Liver (tissue), 8 donors: ENCODE measurements at regions not wholly inside any gene's neighbourhood (a gene's known extent, or its start where the extent isn't known, plus 50 kb on each side); places are given as distances from the start of the nearest gene placed in this dataset.

ENCODE experiments used
- DNase-seq: peaks from one replicate; pipeline ENCODE4 v3.0.0-alpha.2; 2017; ENCODE audit warnings: low spot score
- H3K27ac ChIP-seq, 2 donors: one replicate each; pipeline ENCODE4 v1.7.0; 2013; ENCODE audit warnings: inconsistent platforms in 2 of 2, low read length in 2 of 2, control low read depth in 1 of 2, low read depth in 1 of 2, mild to moderate bottlenecking in 1 of 2
- H3K27me3 ChIP-seq, 4 donors: one replicate each; pipeline versions ENCODE4 v1.6.1 to v1.7.0; 2013; ENCODE audit warnings: low read length in 3 of 4, inconsistent platforms in 1 of 4, mild to moderate bottlenecking in 1 of 4, moderate library complexity in 1 of 4; ENCODE audit not compliant: control insufficient read depth in 4 of 4, insufficient read depth in 4 of 4
- H3K36me3 ChIP-seq, 4 donors: one replicate each; pipeline versions ENCODE4 v1.6.1 to v1.7.0; 2013; ENCODE audit warnings: low read length in 3 of 4, mild to moderate bottlenecking in 3 of 4, low read depth in 1 of 4, moderate library complexity in 1 of 4; ENCODE audit not compliant: control insufficient read depth in 4 of 4, insufficient read depth in 3 of 4
- H3K4me1 ChIP-seq, 4 donors: one replicate each; pipeline versions ENCODE4 v1.6.1 to v1.7.0; 2013; ENCODE audit warnings: low read length in 3 of 4, mild to moderate bottlenecking in 3 of 4, moderate library complexity in 1 of 4; ENCODE audit not compliant: control insufficient read depth in 4 of 4, insufficient read depth in 4 of 4
- H3K4me3 ChIP-seq, 3 donors: one replicate each; pipeline versions ENCODE4 v1.6.1 to v1.7.0; 2013; ENCODE audit warnings: low read length in 3 of 3, control low read depth in 1 of 3, low read depth in 1 of 3, mild to moderate bottlenecking in 1 of 3
- H3K9ac ChIP-seq, 2 donors: one replicate each; pipeline ENCODE4 v1.7.0; 2013; ENCODE audit warnings: low read length in 2 of 2, mild to moderate bottlenecking in 2 of 2, moderate library complexity in 2 of 2, control low read depth in 1 of 2, low read depth in 1 of 2
- H3K9me3 ChIP-seq, 4 donors: one replicate each; pipeline versions ENCODE4 v1.6.1 to v1.7.0; 2013; ENCODE audit warnings: low read length in 3 of 4; ENCODE audit not compliant: control insufficient read depth in 4 of 4
- CTCF ChIP-seq: fragments of 150-350 bp; IDR thresholded peaks from 2 replicates; pipeline ENCODE4 v1.5.1; 2017; ENCODE audit warnings: improper control_type of control experiment, low read depth, low read length; ENCODE audit not compliant: missing input control
- FOXA1 ChIP-seq: IDR thresholded peaks from 2 replicates; pipeline ENCODE4 v1.6.1; 2016; ENCODE audit warnings: antibody characterized with exemption
- FOXA2 ChIP-seq: IDR thresholded peaks from 2 replicates; pipeline ENCODE4 v1.6.1; 2016; ENCODE audit warnings: antibody characterized with exemption
- GABPA ChIP-seq, 2 donors: IDR thresholded peaks in 1 of 2; conservative IDR thresholded peaks in 1 of 2; 2 replicates each; pipeline ENCODE4 v1.6.1; 2016; ENCODE audit warnings: antibody characterized with exemption in 2 of 2, mild to moderate bottlenecking in 1 of 2, moderate library complexity in 1 of 2
- HNF4A ChIP-seq, 2 donors: conservative IDR thresholded peaks; 2 replicates each; pipeline ENCODE4 v1.6.1; 2016; ENCODE audit warnings: antibody characterized with exemption in 2 of 2, mild to moderate bottlenecking in 2 of 2
- HNF4G ChIP-seq: IDR thresholded peaks from 2 replicates; pipeline ENCODE4 v1.6.1; 2016; ENCODE audit warnings: antibody characterized with exemption
- JUND ChIP-seq, 2 donors: IDR thresholded peaks; 2 replicates each; pipeline ENCODE4 v1.6.1; 2016; ENCODE audit warnings: antibody characterized with exemption in 2 of 2
- NR2F2 ChIP-seq: IDR thresholded peaks from 2 replicates; pipeline ENCODE4 v1.6.1; 2016; ENCODE audit warnings: antibody characterized with exemption
- RAD21 ChIP-seq, 2 donors: IDR thresholded peaks; 2 replicates each; pipeline ENCODE4 v1.6.1; 2016; ENCODE audit warnings: antibody characterized with exemption in 2 of 2, mild to moderate bottlenecking in 2 of 2
- RXRA ChIP-seq, 2 donors: IDR thresholded peaks; 2 replicates each; pipeline ENCODE4 v1.6.1; 2017 to 2018; ENCODE audit warnings: antibody characterized with exemption in 2 of 2, mild to moderate bottlenecking in 1 of 2
- TAF1 ChIP-seq: conservative IDR thresholded peaks from 2 replicates; pipeline ENCODE4 v1.6.1; 2016; ENCODE audit warnings: antibody characterized with exemption, mild to moderate bottlenecking
- YY1 ChIP-seq: IDR thresholded peaks from 2 replicates; pipeline ENCODE4 v1.6.1; 2016; ENCODE audit warnings: antibody characterized with exemption, mild to moderate bottlenecking
- WGBS: extraction: QIAGEN DNeasy Blood & Tissue Kit; methylation state at CpG from one replicate; pipeline ENCODE4 v1.1.7; 2013; 5-methylcytosine and 5-hydroxymethylcytosine counted together
- TF ChIP-seq, protein P1 (sequence below): IDR thresholded peaks from 2 replicates; pipeline ENCODE4 v1.6.1; 2016; ENCODE audit warnings: antibody characterized with exemption
- TF ChIP-seq, protein P2 (sequence below): IDR thresholded peaks from 2 replicates; pipeline ENCODE4 v1.6.1; 2016; ENCODE audit warnings: antibody characterized with exemption
- TF ChIP-seq, protein P3 (sequence below): IDR thresholded peaks from 2 replicates; pipeline ENCODE4 v1.6.1; 2016; ENCODE audit warnings: antibody characterized with exemption, mild to moderate bottlenecking
- donor health status: healthy.
- donor health status: healthy.
- donor health status: healthy.
- donor health status: healthy.
- donor health status: healthy.

- Histone ChIP-seq H3K9me3 (no peaks in the 10 kb centered on the region), H3K36me3 (no peaks in the 10 kb centered on the region), H3K27ac (no peak overlapping the region), H3K27me3 (no peaks in the 10 kb centered on the region), H3K4me1 (no peaks in the 10 kb centered on the region), H3K4me3 (no peak overlapping the region), H3K9ac (no peak overlapping the region)
- 82% methylated on average over 8 of the region's 8 CpGs for WGBS
- TF ChIP-seq FOXA1 (no peak), TAF1 (no peak), FOXA2 (no peak), HNF4A (conservative IDR thresholded peaks at IDR 0.05) (no peak), GABPA (IDR thresholded peaks at IDR 0.05 in 1 of 2, conservative IDR thresholded peaks at IDR 0.05 in 1 of 2) (no peak), YY1 (no peak), JUND (IDR thresholded peaks at IDR 0.05) (no peak), HNF4G (no peak), CTCF (no peak)
- TF ChIP-seq, protein P1, sequence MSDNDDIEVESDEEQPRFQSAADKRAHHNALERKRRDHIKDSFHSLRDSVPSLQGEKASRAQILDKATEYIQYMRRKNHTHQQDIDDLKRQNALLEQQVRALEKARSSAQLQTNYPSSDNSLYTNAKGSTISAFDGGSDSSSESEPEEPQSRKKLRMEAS = no peak
- TF ChIP-seq, protein P2, sequence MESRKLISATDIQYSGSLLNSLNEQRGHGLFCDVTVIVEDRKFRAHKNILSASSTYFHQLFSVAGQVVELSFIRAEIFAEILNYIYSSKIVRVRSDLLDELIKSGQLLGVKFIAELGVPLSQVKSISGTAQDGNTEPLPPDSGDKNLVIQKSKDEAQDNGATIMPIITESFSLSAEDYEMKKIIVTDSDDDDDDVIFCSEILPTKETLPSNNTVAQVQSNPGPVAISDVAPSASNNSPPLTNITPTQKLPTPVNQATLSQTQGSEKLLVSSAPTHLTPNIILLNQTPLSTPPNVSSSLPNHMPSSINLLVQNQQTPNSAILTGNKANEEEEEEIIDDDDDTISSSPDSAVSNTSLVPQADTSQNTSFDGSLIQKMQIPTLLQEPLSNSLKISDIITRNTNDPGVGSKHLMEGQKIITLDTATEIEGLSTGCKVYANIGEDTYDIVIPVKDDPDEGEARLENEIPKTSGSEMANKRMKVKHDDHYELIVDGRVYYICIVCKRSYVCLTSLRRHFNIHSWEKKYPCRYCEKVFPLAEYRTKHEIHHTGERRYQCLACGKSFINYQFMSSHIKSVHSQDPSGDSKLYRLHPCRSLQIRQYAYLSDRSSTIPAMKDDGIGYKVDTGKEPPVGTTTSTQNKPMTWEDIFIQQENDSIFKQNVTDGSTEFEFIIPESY = no peak
- DNase-seq = no peak
Observed at GRCh38 chr18:75529394-75529793, 101.9 kb upstream of the SMIM21 start.

DNA sequence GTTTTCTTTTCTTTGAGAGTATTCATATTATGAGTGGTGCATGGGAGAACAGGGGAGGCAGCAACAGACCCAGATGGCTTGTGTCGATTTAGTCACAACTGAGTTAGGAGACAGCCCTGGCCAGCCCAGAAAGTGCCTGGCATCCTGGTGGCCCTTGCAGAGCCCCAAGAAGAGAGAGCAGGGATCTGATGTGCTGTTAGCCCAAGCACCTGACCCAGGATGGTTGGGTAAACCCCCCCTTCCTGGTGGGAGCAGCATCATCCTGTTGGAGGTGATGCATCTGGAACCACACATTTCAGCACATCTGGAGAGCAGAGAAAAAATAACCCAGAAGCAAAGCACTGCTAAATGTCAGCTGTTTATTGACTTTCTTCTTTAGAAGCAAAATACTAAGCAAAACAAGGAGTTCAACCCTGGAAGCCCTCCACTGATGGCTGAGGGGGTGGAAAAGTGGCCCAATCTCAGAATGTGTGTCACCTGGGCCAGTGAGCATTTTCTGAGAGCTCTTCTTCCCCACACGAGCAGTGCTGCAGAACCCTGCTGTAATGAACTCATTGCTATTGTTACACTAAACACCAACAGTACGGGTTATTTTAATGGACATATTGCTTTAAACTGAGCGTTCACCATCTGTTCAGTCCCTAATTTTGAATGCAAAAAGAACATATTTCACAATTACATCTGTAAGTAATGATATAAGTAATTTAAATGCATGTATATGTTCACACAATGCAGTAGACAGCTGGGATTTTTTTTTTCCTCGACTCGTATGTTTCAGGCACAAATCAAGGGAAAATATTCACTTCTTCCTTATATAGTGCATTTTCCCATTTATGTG lies 100.6 kb upstream of the SMIM21 start:
- no peak overlapping the region for H3K27ac ChIP-seq
- H3K4me3 ChIP-seq = no peak overlapping the region
- TF ChIP-seq, protein P2 = no peak
- no peak for TF ChIP-seq RXRA (IDR thresholded peaks at IDR 0.05)
- TF ChIP-seq, protein P1 = no peak
- TF ChIP-seq YY1 = no peak
- TF ChIP-seq RAD21 (IDR thresholded peaks at IDR 0.05) = no peak
- TF ChIP-seq FOXA2 = no peak
- no peak for TF ChIP-seq JUND (IDR thresholded peaks at IDR 0.05)
- no peak for TF ChIP-seq TAF1
- no peak for TF ChIP-seq FOXA1
- no peak for TF ChIP-seq NR2F2
- TF ChIP-seq CTCF = no peak
- TF ChIP-seq, protein P3, sequence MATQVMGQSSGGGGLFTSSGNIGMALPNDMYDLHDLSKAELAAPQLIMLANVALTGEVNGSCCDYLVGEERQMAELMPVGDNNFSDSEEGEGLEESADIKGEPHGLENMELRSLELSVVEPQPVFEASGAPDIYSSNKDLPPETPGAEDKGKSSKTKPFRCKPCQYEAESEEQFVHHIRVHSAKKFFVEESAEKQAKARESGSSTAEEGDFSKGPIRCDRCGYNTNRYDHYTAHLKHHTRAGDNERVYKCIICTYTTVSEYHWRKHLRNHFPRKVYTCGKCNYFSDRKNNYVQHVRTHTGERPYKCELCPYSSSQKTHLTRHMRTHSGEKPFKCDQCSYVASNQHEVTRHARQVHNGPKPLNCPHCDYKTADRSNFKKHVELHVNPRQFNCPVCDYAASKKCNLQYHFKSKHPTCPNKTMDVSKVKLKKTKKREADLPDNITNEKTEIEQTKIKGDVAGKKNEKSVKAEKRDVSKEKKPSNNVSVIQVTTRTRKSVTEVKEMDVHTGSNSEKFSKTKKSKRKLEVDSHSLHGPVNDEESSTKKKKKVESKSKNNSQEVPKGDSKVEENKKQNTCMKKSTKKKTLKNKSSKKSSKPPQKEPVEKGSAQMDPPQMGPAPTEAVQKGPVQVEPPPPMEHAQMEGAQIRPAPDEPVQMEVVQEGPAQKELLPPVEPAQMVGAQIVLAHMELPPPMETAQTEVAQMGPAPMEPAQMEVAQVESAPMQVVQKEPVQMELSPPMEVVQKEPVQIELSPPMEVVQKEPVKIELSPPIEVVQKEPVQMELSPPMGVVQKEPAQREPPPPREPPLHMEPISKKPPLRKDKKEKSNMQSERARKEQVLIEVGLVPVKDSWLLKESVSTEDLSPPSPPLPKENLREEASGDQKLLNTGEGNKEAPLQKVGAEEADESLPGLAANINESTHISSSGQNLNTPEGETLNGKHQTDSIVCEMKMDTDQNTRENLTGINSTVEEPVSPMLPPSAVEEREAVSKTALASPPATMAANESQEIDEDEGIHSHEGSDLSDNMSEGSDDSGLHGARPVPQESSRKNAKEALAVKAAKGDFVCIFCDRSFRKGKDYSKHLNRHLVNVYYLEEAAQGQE = no peak
- no peaks in the 10 kb centered on the region for H3K27me3 ChIP-seq
- H3K9me3 ChIP-seq = no peaks in the 10 kb centered on the region
- no peak for DNase-seq
- 75% methylated on average over 6 of the region's 6 CpGs for WGBS
- no peak overlapping the region for H3K9ac ChIP-seq
- no peaks in the 10 kb centered on the region for H3K4me1 ChIP-seq
- no peaks in the 10 kb centered on the region for H3K36me3 ChIP-seq
